ENCODE measurements at regions not wholly inside any gene's neighbourhood (a gene's known extent, or its start where the extent isn't known, plus 50 kb on each side); places are given as distances from the start of the nearest gene placed in this dataset.

GRCh38 chr4:22179124-22179874 lies 230.7 kb upstream of the KCNIP4 start:
- no peak for TF ChIP-seq YY1 (IDR thresholded peaks at IDR 0.05; ENCODE audit: low read depth)
- TF ChIP-seq EP300 (IDR thresholded peaks at IDR 0.05; ENCODE audit: borderline replicate concordance) = no peak
- no peak for TF ChIP-seq TAF1 (IDR thresholded peaks at IDR 0.05; ENCODE audit: low read depth)
- no peak for TF ChIP-seq TCF12 (IDR thresholded peaks at IDR 0.05; ENCODE audit: low read depth)
- no peak for TF ChIP-seq TEAD4 (IDR thresholded peaks at IDR 0.05)
- no peak for TF ChIP-seq EGR1 (IDR thresholded peaks at IDR 0.05)
- no peak for TF ChIP-seq REST (IDR thresholded peaks at IDR 0.05; ENCODE audit: low read depth)
- no peak for TF ChIP-seq ZBTB7A (IDR thresholded peaks at IDR 0.05; ENCODE audit: low read depth)

All from Ishikawa (cell line).